Astrocyte of the spinal cord (primary cell): ENCODE measurements at regions not wholly inside any gene's neighbourhood (a gene's known extent, or its start where the extent isn't known, plus 50 kb on each side); places are given as distances from the start of the nearest gene placed in this dataset.

Source experiments
- DNase-seq: peaks from one replicate; pipeline ENCODE4 v3.0.0; 2011; ENCODE audit warnings: low read depth, low spot score
- H3K4me3 ChIP-seq: 2 replicates; pipeline ENCODE4 v1.5.1; 2011; ENCODE audit warnings: low read depth, mild to moderate bottlenecking, low read length, moderate library complexity
- CTCF ChIP-seq: IDR thresholded peaks from 2 replicates; pipeline ENCODE4 v1.5.1; 2012; ENCODE audit warnings: low read depth, mild to moderate bottlenecking, low read length, inconsistent platforms
- in situ Hi-C: cut with HindIII; loops from 2 replicates; pipeline ENCODE4 v1.10.0; 2017; ENCODE audit warnings: low sequenced_read_pairs

DNA sequence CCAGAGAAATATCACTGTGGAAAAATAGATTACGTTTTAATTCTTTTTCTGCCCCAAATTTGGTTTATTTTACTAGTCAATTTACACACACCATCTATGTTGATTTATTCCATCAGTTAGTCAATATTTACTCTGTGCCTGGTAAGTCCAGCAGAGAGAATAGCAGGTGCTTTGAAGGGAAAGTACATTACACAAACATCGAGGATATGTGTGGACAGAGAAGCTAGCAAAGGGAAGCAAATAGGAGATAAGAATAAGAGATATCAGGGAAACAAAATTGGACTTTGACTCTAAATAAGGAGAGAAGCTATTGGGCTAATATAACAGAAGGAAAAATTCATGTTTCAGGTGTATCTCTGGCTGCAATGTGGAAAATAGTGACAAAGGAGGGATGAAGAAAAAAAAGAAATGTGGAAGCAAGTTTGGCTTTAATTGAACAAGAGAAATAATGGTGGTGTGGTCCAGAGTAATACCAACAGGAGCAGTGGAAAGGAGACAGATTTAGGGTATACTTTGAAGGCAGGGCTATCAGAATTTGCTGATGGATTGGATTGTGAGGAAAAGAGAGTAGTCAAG is 587.7 kb upstream of the CDH6 start:
- no peak for DNase-seq
- TF ChIP-seq CTCF, result no peak
- no peak overlapping the region for H3K4me3 ChIP-seq
- in situ Hi-C loops, result no loop called here

DNA sequence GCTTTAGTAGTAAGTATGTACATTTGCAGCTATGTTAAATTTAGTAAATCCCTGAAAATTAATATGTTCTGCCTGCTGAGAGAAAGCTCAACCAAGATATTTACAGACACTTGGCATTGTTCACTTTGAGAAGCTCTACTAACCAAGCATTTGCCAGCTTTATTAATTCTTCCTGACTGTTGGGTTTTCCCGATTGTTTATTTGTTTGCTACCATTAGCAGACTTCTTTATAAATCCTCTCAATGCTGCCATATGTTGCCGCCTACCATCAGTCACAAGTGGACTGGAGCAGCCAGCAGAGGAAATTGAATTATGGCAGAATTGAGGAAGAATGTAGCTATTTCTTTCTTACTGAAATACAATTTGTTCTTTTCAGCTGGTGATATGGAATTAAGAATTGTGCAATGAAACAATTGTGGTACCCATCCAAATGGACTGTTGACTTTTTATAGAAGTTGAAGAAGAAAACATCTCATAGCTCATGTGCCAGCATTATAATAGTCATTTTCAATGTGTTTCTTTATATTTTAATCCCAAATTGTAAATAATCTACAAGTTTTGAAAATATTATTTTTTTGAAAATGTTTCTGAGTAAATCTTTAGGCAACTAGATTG is 588.7 kb upstream of the CDH6 start:
- no peak overlapping the region for H3K4me3 ChIP-seq
- no peak for DNase-seq
- in situ Hi-C loops, result no loop called here
- TF ChIP-seq CTCF, result no peak

GRCh38 chr5:30600892-30601291 is 592.6 kb upstream of the CDH6 start:
- no peak for TF ChIP-seq CTCF
- no peak overlapping the region for H3K4me3 ChIP-seq
- in situ Hi-C loops, result no loop called here
- DNase-seq, result no peak

DNA sequence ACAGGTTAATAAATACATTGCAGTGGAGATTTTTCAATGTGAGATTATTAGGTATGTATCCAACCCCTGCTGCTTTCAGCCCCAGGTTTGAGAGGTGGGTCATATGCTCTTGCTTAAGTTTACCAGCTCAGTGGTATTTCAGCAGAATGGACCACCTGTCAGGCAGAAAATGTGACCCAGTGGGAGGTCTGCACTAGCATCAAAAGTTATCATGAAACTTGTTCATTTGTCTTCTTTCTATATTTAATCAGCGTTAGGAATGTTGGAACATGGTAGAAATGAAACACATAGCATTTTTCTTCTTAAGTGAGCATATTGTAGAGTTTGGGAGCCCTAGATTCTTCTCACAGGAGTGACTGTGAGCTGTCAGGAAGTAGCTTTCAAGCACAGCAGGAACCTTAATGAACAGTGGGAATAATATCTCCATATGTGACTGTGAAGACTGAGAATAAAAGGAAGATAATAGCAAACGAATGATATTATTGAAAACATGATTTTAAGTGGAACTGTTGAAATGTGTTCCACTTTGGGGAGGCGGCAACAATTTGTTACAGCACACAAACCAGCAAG is 596.9 kb upstream of the CDH6 start:
- TF ChIP-seq CTCF, result no peak
- in situ Hi-C loops, result no loop called here
- no peak overlapping the region for H3K4me3 ChIP-seq
- peak; percentile 39 for DNase-seq

DNA sequence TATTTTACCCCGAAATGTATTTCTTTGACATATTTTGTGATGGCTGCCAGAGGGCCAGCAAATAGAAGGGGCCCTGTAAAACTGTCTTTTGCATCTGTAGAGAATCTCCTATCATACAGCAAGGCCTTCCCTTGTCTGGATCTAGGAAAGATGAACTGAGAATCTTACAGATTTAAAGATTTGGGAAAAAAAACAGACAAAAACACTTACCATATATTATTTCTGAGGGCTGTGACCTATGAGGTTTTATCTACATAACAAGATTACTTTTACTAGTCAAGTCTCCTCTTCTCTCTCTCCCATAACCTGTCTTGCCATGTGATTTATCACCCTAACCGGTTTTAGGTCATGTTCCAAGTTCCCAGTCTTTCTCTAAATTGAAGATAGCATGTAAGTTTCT is 599.2 kb upstream of the CDH6 start:
- in situ Hi-C loops, result no loop called here

GRCh38 chr5:30592833-30593232 is 600.7 kb upstream of the CDH6 start:
- H3K4me3 ChIP-seq, result no peak overlapping the region
- no peak for DNase-seq
- no peak for TF ChIP-seq CTCF
- in situ Hi-C loops, result no loop called here

More for the DNA sequence above, 599.2 kb upstream of the CDH6 start:
- TF ChIP-seq CTCF, result no peak
- DNase-seq, result no peak
- H3K4me3 ChIP-seq, result no peak overlapping the region
